GM19372 (cell line): ENCODE measurements at regions not wholly inside any gene's neighbourhood (a gene's known extent, or its start where the extent isn't known, plus 50 kb on each side); places are given as distances from the start of the nearest gene placed in this dataset.

ENCODE experiments used
- ATAC-seq: cut with Tn5 transposase; IDR thresholded peaks from one replicate; pipeline ENCODE4 v1.9.1; 2021; ENCODE audit warnings: mild to moderate bottlenecking, low read depth, moderate library complexity; ENCODE audit not compliant: unreplicated experiment

DNA sequence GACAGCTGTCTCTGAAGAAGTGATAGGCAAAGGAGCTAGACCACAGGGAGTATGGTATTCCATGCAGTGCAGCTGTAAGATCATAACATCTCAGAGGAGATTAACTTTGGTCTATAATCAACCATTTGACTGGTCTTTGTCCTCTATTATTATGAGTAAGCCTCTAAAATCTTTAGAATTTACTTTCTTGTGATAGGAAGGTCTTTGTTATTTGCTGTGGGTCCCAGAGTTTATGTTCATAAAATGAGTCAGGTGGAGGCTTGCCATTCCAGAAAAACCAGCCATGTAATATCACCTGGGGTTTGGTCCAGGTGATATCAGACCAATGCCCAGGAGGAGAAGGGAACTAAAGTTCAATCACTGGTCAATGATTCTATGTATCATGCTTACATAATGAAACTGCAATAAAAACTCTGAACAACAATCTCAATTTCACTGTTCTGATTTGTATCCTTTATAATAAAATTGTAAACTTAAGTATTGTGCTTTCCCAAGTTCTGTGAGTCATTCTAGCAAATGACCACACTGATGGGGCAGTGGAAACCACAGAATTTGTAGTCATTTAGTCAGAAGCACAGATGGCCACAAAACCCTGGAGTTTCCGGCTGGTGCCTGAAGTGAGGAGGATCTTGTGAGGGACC is 239.6 kb upstream of the TRAM1L1 start:
- no peak for ATAC-seq

DNA sequence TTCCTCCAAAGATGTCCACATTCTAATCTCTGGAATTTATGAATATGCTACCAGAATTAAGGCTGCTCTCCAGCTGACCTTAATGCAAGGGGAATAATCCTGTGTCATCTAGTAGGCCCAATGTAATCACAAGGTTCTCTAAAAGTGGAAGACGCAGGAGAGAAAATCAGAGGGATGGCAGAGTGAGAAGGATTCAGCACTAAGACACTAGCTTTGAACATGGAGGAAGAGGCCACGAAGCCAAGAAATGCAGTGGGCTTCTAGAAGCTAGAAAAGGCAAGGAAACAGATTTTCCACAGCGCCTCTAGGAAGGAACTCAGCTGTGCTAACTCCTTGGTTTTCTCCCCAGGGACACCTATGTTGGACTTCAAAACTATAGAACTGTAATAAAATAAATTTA is 240.7 kb upstream of the TRAM1L1 start:
- ATAC-seq: no peak

GRCh38 chr4:117327491-117327890 is 242.1 kb upstream of the TRAM1L1 start:
- ATAC-seq: no peak

DNA sequence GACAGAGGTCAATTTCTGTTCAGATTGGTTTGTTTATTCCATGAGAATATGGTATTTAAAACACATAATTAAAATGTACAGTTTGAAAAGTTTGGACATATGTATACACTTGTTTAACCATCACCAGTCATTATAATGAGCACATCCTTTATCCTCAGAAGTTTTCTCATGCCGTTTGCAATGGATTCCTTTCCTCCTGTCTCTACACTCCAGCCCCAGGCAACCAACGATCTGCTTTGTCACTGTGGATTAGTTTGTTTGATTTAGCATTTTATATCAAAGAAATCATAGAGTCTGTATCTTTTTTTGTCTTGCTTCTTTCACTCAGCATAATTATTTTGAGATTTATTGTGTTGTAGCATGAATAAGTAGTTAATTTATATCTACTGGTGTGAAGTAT is 243.0 kb upstream of the TRAM1L1 start:
- ATAC-seq: no peak

GRCh38 chr4:117331817-117332216 is 246.4 kb upstream of the TRAM1L1 start:
- ATAC-seq: no peak

- ATAC-seq: no peak
Observed at GRCh38 chr4:117334451-117335188, 249.2 kb upstream of the TRAM1L1 start.

- no peak for ATAC-seq
Observed at GRCh38 chr4:117357437-117357836, 272.1 kb upstream of the TRAM1L1 start.

DNA sequence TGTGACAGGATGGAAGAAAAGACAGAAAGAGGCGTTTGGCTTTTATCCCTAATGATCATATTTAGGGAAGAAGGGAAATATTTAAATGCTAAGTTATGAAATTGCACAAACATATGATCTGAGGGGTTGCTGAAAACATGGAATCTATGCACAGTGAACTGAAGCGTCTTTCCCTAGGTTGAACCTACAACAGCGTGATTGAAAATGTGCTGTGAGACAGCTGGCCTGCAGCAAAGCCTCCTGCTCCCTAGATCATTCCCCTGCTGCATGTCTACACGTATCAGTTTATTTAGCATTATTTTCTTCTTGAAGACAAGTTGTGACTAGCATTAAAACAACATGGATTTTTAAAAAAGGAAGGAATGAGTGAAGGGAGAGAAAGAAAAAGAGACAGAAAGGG is 272.5 kb upstream of the TRAM1L1 start:
- ATAC-seq: no peak

- no peak for ATAC-seq
Observed at GRCh38 chr4:117370944-117371668, 285.7 kb upstream of the TRAM1L1 start.

DNA sequence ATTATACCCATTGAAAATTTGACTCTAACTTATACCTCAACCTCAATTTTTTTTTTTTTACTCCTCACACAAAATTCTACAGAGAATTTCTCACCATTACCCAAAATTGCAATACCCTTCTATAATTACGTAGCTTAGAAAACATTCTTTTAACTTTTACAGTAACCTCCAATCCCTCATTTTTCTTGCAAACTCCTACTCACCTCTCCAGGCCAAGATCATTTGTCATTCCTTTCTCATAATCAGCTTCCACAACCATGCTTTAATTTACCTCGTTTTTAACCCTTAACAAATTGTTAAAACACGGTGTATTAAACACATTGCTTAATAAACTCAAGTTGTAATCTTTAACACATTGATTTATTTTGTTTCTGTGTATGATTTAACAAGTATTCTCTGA is 289.7 kb upstream of the TRAM1L1 start:
- no peak for ATAC-seq

DNA sequence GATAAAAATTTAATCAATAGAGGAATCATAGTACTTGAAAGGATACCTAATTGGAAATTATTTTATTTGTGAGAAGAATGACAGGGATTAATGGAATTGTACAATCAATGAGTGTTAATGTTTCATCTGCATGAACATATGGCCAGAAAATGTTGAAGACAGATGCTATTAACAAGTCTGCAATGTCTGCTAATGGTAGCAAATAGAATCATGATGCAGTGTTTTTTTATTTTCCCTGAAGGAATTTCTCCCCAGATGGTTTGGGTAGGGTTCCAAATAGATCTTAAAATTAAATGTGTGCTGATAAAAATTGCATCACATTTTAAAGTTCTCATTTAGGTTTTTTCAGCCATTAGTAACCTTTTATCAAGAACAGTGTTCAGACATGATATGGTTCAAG is 291.3 kb upstream of the TRAM1L1 start:
- ATAC-seq: no peak

DNA sequence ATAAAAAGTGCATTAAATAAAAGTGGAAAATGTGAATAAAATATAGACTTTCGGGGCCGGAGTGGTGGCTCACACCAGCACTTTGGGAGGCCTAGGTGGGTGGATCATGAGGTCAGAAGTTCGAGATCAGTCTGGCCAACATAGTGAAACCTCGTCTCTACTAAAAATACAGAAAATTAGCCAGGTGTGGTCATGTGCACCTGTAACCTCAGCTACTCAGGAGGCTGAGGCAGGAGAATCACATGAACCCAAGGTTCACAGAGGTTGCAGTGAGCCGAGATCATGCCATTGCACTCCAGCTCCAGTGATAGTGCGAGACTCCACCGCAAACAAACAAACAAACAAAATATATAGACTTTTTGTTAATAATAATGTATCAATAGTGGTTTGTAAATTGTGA is 293.6 kb upstream of the TRAM1L1 start:
- ATAC-seq: no peak

DNA sequence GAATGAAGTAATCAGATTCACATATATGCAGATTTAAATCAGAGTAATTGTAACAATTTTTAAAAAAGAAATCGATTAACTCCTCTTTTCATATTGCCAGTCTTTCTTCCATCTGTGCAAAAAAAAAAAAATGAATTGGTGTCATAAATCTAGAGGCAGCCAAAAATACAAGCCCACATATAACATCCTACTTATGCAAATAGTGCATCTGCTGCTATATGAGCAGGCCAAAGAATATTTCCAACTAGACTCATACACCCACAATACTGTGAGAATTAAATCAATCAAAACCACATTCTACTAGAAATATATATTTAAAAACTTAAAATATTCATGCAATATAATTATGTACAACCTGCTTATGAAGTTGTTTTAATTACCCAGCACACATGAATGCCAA is 298.1 kb upstream of the TRAM1L1 start:
- no peak for ATAC-seq

DNA sequence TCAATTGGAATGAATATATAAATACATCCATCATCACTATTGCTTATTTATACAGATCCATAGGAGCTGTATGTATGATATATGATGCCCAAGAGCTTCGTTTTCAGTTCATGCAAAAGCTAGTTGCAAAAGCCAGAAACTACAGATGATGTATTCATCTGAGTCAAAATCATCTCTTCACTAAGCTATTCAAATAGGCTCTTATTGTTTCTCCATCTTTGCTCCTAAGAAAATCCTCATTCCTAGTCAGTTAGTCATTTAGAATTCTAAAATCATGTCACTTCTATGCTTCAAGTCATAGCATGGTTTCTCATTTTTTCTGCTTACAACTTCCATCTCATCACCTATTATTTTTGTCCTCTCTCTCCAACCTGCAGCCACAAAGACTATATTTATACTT is 300.1 kb upstream of the TRAM1L1 start:
- no peak for ATAC-seq

DNA sequence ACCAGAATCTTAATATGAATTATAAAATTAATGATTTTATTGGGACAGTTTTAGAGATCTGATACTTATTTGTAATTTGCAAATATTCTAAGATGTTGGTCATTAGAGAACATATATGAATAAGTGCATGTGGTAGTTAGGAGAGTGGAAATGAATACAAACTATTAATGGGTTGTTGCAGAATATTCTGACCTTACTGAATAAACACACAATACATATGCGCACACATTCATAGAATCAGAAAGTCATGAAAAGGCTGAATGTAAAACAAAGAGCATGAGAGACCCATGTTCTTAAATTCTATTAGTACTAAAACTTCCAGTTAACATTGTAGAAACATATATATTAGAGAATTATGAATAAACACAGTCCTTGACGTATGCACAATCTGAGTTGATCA is 301.7 kb upstream of the TRAM1L1 start:
- ATAC-seq: no peak

DNA sequence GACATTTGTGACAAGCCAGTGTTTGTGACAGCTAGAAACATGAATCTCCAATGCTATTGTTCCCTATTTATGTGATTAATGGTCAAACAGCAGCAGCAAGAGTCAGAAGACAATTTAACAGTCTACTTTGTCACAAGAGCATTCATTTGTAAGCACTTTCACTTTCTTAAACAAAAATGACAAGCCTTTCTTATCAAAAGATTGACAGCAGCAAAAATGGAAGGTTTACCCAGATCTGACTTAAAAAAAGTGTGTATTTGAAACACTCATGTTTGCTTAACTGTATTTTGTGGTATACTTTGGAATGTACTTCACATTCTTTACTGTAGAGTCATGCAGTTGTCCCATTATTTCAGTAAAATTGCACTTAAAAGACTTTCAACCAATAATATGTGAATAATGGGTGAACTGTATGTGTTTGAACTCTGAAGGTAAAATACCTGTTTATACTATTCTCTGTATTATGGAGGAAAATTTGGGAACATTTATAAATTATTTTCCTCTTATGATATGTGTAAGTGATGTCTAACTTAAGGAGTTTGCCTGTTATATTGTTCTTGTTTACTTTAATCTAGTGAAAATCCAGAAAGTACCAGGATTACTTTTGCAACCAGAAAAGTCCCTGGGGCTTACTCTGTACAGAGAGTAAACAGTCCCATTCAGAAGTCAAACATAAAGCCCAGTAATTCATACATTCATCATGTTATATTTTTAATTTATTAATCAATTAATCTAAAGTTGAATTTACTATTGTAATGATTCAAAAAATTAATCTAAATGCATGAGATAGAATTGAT is 314.9 kb upstream of the TRAM1L1 start:
- ATAC-seq: no peak

DNA sequence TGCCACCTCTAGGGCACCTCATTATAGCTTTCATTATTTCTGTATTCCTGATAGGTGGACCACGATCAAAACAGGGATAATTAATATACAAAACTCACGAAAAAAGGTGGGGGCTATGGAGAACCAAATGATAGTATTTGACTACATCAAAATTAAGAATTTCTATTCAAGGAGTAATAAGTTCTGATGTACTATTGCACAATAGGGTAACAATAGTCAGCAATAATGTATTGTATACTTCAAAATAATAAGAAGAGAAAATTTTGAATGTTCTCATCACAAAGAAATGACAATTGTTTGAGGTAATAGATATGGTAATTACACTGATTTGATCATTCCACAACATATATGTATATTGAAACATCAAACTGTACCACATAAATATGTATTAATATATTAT is 327.3 kb upstream of the TRAM1L1 start:
- no peak for ATAC-seq

DNA sequence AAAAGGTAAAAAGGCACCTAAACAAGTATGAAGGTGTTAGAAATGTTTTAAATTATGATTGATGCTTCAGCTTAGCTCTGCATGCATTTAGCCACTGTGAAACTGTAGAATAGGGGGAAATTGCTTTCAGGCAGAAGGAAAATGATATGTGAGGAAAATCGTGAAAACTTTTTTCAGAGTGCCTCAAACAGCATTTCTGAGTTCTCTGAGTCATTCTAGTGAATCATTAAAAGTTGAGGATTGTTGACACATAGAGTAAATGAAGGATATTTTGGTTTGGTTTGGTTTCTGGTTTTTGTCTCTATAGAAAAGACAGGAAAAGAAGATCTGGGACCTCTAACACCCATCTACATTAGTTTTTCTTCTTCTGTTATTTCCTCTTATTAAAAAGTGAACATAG is 332.5 kb upstream of the TRAM1L1 start:
- ATAC-seq: no peak

DNA sequence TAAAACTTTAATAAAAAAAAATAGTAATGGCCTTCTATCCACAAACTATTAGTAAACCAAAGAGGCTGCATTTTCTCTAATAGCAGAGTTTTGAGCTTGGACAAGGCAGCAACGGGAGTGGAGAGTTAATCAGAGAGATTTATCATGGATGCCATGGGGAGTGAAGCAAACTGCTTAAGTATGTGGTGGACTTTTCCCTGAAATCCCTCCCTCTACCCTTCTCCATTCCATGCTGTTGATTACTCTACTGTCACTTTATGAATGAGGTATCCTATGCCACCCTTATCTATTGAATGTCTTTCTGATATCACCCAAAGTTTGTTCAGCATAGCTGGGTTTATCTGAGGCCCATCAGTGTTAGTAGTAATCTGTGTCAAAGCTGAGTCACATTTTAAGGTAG is 335.6 kb upstream of the TRAM1L1 start:
- no peak for ATAC-seq

DNA sequence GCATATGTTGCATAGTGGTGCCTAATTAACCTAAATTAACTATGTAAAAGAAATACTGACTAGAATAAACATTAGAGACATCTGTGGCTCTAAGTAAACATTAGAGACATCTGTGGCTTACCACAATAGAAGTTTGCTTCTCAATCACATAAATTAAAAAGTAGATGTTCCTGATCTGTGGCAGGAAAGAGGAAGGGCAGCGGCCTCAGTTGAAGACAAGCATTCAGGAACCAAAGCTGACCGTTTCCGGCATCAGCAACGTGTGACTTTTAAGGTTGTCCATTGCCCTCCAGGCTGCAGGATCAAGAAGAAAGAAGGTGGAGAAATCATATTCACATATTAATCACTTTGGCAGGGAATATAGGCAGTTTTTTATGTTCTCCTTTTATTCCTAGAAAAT is 336.3 kb upstream of the TRAM1L1 start:
- no peak for ATAC-seq

DNA sequence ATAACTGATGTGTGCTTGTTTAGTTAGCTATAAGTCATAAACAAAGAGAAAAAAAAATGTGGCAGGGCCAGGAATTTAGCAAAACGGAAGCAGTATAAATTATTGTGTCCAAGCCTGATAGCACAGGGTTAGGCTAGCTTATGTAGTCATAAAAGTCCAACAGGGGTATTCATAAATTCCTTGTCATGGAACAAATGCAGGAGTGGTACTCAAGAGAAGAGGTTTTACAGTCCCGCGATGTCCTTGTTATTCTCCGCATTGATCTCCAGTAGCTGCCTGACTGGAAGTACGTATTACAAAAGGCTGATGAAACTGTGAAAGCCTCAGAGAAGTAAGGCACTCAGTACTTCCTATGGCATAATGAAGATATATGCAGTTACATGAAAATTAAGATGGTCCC is 336.9 kb upstream of the TRAM1L1 start:
- no peak for ATAC-seq
